DND-41 (cell line): ENCODE measurements at regions not wholly inside any gene's neighbourhood (a gene's known extent, or its start where the extent isn't known, plus 50 kb on each side); places are given as distances from the start of the nearest gene placed in this dataset.
"Not testable (repeated sequence)": the region's sequence is repeated elsewhere in the genome, so short reads cannot be mapped to it uniquely, and the experiment has no call there.

ENCODE experiments used
- ATAC-seq: fragments of 200-7000 bp; cut with Tn5 transposase; 3 replicates; pipeline ENCODE4 v1.9.1; 2021; ENCODE audit warnings: low read depth; ENCODE audit not compliant: insufficient read depth
- DNase-seq: peaks from one replicate; pipeline ENCODE4 v3.0.0-alpha.2; 2020
- H2AFZ ChIP-seq: 2 replicates; pipeline ENCODE4 v1.6.0; 2012; ENCODE audit warnings: low read depth, low read length
- H3K27ac ChIP-seq: 2 replicates; pipeline ENCODE4 v1.5.1; 2012; ENCODE audit warnings: low read length, inconsistent platforms
- H3K27me3 ChIP-seq: fragments of 200-600 bp; sonication (generic); 2 replicates; pipeline ENCODE4 v1.6.0; 2012; ENCODE audit warnings: low read length, mild to moderate bottlenecking, inconsistent platforms; ENCODE audit not compliant: insufficient read depth, poor library complexity
- H3K36me3 ChIP-seq: 2 replicates; pipeline ENCODE4 v1.5.1; 2012; ENCODE audit warnings: low read length, inconsistent platforms; ENCODE audit not compliant: insufficient read depth
- H3K4me1 ChIP-seq: 2 replicates; pipeline ENCODE4 v1.5.1; 2012; ENCODE audit warnings: mild to moderate bottlenecking, low read length; ENCODE audit not compliant: insufficient read depth
- H3K4me2 ChIP-seq: 2 replicates; pipeline ENCODE4 v1.6.0; 2012; ENCODE audit warnings: mild to moderate bottlenecking, moderate library complexity, low read length, inconsistent platforms; ENCODE audit not compliant: insufficient read depth
- H3K4me3 ChIP-seq, 2 experiments: fragments of 200-600 bp in 1 of 2; shearing (Covaris generic) in 1 of 2; 2 replicates each; pipeline ENCODE4 v1.5.1; 2012 to 2016; ENCODE audit warnings: inconsistent platforms in 2 of 2, low read length in 2 of 2, mild to moderate bottlenecking in 2 of 2, low read depth in 1 of 2, moderate library complexity in 1 of 2
- H3K79me2 ChIP-seq: 2 replicates; pipeline ENCODE4 v1.6.0; 2012; ENCODE audit warnings: low read length, inconsistent platforms; ENCODE audit not compliant: insufficient read depth
- H3K9ac ChIP-seq: 2 replicates; pipeline ENCODE4 v1.6.0; 2012; ENCODE audit warnings: low read depth, mild to moderate bottlenecking, inconsistent platforms, low read length, moderate library complexity
- H3K9me3 ChIP-seq: 2 replicates; pipeline ENCODE4 v1.5.1; 2012; ENCODE audit warnings: low read length, moderate library complexity, mild to moderate bottlenecking, inconsistent platforms; ENCODE audit not compliant: insufficient read depth, severe bottlenecking
- H4K20me1 ChIP-seq: 2 replicates; pipeline ENCODE4 v1.6.0; 2012; ENCODE audit warnings: low read length; ENCODE audit not compliant: insufficient read depth
- EZH2 ChIP-seq: IDR thresholded peaks from 3 replicates; pipeline ENCODE4 v1.6.1; 2012; ENCODE audit warnings: borderline replicate concordance, low read depth, mild to moderate bottlenecking, moderate library complexity, low read length, inconsistent platforms; ENCODE audit not compliant: severe bottlenecking
- TF ChIP-seq, protein P1 (sequence below): IDR thresholded peaks from 2 replicates; pipeline ENCODE4 v1.5.1; 2012; ENCODE audit warnings: borderline replicate concordance, low read length, moderate library complexity, mild to moderate bottlenecking; ENCODE audit not compliant: poor library complexity, severe bottlenecking; ENCODE audit errors: extremely low read depth

DNA sequence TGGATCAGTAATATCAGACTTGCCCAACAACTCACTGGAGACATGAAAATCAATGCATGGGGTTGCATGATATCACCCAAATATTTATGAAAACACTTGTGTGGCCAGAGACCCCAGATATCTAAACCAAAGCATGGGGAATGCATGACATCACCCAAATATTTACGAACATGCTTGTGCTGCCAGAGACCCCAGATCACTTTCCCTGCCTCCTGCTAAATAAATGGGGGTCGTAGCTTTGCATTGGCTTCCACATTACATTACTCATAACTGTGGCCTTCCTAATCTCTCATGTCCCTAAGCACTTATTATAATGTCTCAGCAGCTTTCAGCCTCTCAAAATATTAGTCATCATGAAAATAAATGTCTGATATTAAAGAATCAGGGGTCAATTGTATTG, 838.0 kb upstream of the DEFB115 start:
- no peaks in the 10 kb centered on the region for H3K27me3 ChIP-seq
- H3K27ac ChIP-seq: no peak overlapping the region
- H4K20me1 ChIP-seq: no peaks in the 10 kb centered on the region
- no peak overlapping the region for H2AFZ ChIP-seq
- H3K79me2 ChIP-seq: no peaks in the 10 kb centered on the region
- ATAC-seq (no peak), DNase-seq (no peak)
- no peak overlapping the region for H3K9ac ChIP-seq
- H3K4me2 ChIP-seq: no peak overlapping the region
- no peak for TF ChIP-seq EZH2
- TF ChIP-seq, protein P1, sequence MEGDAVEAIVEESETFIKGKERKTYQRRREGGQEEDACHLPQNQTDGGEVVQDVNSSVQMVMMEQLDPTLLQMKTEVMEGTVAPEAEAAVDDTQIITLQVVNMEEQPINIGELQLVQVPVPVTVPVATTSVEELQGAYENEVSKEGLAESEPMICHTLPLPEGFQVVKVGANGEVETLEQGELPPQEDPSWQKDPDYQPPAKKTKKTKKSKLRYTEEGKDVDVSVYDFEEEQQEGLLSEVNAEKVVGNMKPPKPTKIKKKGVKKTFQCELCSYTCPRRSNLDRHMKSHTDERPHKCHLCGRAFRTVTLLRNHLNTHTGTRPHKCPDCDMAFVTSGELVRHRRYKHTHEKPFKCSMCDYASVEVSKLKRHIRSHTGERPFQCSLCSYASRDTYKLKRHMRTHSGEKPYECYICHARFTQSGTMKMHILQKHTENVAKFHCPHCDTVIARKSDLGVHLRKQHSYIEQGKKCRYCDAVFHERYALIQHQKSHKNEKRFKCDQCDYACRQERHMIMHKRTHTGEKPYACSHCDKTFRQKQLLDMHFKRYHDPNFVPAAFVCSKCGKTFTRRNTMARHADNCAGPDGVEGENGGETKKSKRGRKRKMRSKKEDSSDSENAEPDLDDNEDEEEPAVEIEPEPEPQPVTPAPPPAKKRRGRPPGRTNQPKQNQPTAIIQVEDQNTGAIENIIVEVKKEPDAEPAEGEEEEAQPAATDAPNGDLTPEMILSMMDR: no peak
- H3K36me3 ChIP-seq: no peaks in the 10 kb centered on the region
- H3K9me3 ChIP-seq: no peaks in the 10 kb centered on the region
- no peak overlapping the region for H3K4me3 ChIP-seq
- H3K4me1 ChIP-seq: no peaks in the 10 kb centered on the region

DNA sequence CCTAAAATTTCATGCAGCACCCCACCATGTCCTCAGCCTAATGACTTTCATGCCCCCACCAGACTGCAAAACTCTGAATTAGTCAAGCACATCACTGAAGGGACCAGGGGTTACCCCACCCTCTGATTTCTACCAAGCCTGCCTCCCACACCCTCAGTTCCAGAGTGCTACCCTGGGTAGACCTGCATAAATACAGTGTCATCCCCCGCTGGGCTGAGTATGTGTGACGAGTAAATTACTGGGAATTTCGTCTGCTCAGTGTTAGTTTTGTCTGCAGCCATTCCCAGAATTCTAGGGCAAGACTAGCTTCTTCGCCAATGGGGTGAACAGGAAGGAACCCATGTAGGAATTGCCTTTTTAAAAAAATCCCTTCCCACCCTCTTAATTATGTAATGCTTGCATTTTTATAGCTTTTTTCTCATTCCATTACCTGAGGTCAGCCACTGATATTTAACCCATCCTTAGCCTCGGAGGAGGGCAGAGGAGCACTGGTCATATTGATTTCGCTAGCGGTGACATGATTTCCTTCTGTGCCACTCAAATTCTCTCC, 837.5 kb upstream of the DEFB115 start:
- not testable (repeated sequence) for ATAC-seq, H3K9ac ChIP-seq, H3K79me2 ChIP-seq, H3K4me1 ChIP-seq, H2AFZ ChIP-seq, H3K27me3 ChIP-seq, H3K4me2 ChIP-seq, H3K9me3 ChIP-seq, H3K4me3 ChIP-seq, H3K36me3 ChIP-seq, H4K20me1 ChIP-seq, DNase-seq, H3K27ac ChIP-seq
